ENCODE measurements at regions not wholly inside any gene's neighbourhood (a gene's known extent, or its start where the extent isn't known, plus 50 kb on each side); places are given as distances from the start of the nearest gene placed in this dataset.

GRCh38 chr16:87131061-87131995 is 185.9 kb downstream of the C16orf95 start:
- no peak for TF ChIP-seq ATF6 (CRISPR knock-in tag; IDR thresholded peaks at IDR 0.05)
- no peak for TF ChIP-seq USF2 (CRISPR knock-in tag; IDR thresholded peaks at IDR 0.05)
- TF ChIP-seq FOXK1 (CRISPR knock-in tag; IDR thresholded peaks at IDR 0.05), result no peak
- TF ChIP-seq CTCF (IDR thresholded peaks at IDR 0.05), result no peak
- TF ChIP-seq RELA (CRISPR knock-in tag; IDR thresholded peaks at IDR 0.05; ENCODE audit: borderline replicate concordance), result no peak
- no peak for TF ChIP-seq TCF7 (CRISPR knock-in tag; IDR thresholded peaks at IDR 0.05; ENCODE audit: low read depth)
- TF ChIP-seq ZNF138 (CRISPR knock-in tag; conservative IDR thresholded peaks at IDR 0.05), result no peak
- no peak for TF ChIP-seq MAX (CRISPR knock-in tag; IDR thresholded peaks at IDR 0.05)
- no peak for TF ChIP-seq HMGXB4 (CRISPR knock-in tag; IDR thresholded peaks at IDR 0.05)
- TF ChIP-seq AFF4 (CRISPR knock-in tag; IDR thresholded peaks at IDR 0.05; ENCODE audit: borderline replicate concordance), result no peak
- TF ChIP-seq SP1 (CRISPR knock-in tag; conservative IDR thresholded peaks at IDR 0.05), result no peak
- no peak for TF ChIP-seq E2F1 (CRISPR knock-in tag; IDR thresholded peaks at IDR 0.05)
- no peak for TF ChIP-seq NFYB (CRISPR knock-in tag; conservative IDR thresholded peaks at IDR 0.05; ENCODE audit: low read depth)
- no peak for TF ChIP-seq CREB1 (CRISPR knock-in tag; IDR thresholded peaks at IDR 0.05)
